ENCODE measurements at regions not wholly inside any gene's neighbourhood (a gene's known extent, or its start where the extent isn't known, plus 50 kb on each side); places are given as distances from the start of the nearest gene placed in this dataset.

DNA sequence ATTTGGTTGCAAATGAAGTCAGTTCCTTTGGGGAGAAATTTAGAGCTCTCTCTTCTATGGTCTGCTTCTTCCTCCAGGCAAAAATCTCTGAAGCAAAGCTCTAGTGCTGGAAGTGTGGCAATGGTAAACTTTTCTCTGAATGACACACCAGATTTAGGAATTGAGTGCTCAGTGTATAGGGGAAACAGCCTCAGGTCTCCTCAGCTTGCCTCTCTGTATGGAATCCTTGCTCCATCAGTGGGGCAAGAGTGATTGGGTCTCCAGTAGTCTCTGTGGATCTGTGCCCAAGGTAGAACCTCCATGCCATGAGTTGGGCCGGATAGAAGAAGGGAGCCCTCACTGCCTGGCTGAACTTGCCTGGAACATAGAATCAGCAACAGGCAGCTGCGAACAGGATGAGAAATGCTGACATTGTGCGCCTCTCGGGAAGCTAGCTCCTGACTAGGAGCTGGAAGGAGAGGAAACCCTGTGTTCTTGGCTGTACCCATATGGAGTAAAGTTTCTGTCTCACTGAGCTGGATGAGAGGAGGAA lies 156.1 kb downstream of the WNT7A start:
- TF ChIP-seq, protein P1, sequence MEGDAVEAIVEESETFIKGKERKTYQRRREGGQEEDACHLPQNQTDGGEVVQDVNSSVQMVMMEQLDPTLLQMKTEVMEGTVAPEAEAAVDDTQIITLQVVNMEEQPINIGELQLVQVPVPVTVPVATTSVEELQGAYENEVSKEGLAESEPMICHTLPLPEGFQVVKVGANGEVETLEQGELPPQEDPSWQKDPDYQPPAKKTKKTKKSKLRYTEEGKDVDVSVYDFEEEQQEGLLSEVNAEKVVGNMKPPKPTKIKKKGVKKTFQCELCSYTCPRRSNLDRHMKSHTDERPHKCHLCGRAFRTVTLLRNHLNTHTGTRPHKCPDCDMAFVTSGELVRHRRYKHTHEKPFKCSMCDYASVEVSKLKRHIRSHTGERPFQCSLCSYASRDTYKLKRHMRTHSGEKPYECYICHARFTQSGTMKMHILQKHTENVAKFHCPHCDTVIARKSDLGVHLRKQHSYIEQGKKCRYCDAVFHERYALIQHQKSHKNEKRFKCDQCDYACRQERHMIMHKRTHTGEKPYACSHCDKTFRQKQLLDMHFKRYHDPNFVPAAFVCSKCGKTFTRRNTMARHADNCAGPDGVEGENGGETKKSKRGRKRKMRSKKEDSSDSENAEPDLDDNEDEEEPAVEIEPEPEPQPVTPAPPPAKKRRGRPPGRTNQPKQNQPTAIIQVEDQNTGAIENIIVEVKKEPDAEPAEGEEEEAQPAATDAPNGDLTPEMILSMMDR (IDR thresholded peaks at IDR 0.05; ENCODE audit: extremely low read depth in 1 of 2, insufficient read depth in 1 of 2, low read depth in 1 of 2, low read length in 2 of 2), result no peak
- TF ChIP-seq EZH2 (IDR thresholded peaks at IDR 0.05; ENCODE audit: borderline replicate concordance, low read depth, low read length, severe bottlenecking), result no peak

All from endothelial cell of umbilical vein (primary cell).